Neural progenitor cell (in vitro differentiated cells): ENCODE measurements at regions not wholly inside any gene's neighbourhood (a gene's known extent, or its start where the extent isn't known, plus 50 kb on each side); places are given as distances from the start of the nearest gene placed in this dataset.

Experiments used
- EZH2 ChIP-seq: fragments of 200-600 bp; sonication (generic); IDR thresholded peaks from 2 replicates; pipeline ENCODE4 v1.6.1; 2017; ENCODE audit warnings: antibody characterized with exemption, mild to moderate bottlenecking, moderate library complexity
- TF ChIP-seq, protein P1 (sequence below): fragments of 200-600 bp; sonication (generic); IDR thresholded peaks from 2 replicates; pipeline ENCODE4 v1.5.1; 2017; ENCODE audit warnings: antibody characterized with exemption, mild to moderate bottlenecking

- TF ChIP-seq, protein P1, sequence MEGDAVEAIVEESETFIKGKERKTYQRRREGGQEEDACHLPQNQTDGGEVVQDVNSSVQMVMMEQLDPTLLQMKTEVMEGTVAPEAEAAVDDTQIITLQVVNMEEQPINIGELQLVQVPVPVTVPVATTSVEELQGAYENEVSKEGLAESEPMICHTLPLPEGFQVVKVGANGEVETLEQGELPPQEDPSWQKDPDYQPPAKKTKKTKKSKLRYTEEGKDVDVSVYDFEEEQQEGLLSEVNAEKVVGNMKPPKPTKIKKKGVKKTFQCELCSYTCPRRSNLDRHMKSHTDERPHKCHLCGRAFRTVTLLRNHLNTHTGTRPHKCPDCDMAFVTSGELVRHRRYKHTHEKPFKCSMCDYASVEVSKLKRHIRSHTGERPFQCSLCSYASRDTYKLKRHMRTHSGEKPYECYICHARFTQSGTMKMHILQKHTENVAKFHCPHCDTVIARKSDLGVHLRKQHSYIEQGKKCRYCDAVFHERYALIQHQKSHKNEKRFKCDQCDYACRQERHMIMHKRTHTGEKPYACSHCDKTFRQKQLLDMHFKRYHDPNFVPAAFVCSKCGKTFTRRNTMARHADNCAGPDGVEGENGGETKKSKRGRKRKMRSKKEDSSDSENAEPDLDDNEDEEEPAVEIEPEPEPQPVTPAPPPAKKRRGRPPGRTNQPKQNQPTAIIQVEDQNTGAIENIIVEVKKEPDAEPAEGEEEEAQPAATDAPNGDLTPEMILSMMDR: no peak
- TF ChIP-seq EZH2: no peak
Observed at GRCh38 chr3:6723205-6723604, 137.7 kb upstream of the GRM7 start.
